ENCODE measurements at regions not wholly inside any gene's neighbourhood (a gene's known extent, or its start where the extent isn't known, plus 50 kb on each side); places are given as distances from the start of the nearest gene placed in this dataset.

GRCh38 chr10:125592897-125593296 is 90.1 kb downstream of the TEX36 start:
- RAD21 ChIA-PET (ENCODE audit: unreplicated experiment) = no interaction called here
- SMC1A ChIA-PET (ENCODE audit: uncharacterized antibody, unreplicated experiment) = interaction anchor here (1.6 kb wide), 1 partner anchor 13 kb away, joined by 3 read pairs; no protein-coding TSS in a partner anchor

More at GRCh38 chr10:125592897-125593296, 90.1 kb downstream of the TEX36 start:
- H3K9me3 ChIP-seq (replicated peaks; ENCODE audit: control insufficient read depth, insufficient read depth, low read length) = no peaks in the 10 kb centered on the region
- no peaks in the 10 kb centered on the region for H4K20me1 ChIP-seq (ENCODE audit: control insufficient read depth, insufficient read depth)
- intact Hi-C loops (cut with micrococcal nuclease; ENCODE audit: unreplicated experiment) (no loop called here), in situ Hi-C loops (cut with MboI) (no loop called here)
- no peak overlapping the region for H2AFZ ChIP-seq (ENCODE audit: control insufficient read depth, low read depth, low read length)
- FAIRE-seq (no peak), DNase-seq (ENCODE audit: low read depth, low spot score) (no peak), ATAC-seq (no peak)
- H3K4me1 ChIP-seq (ENCODE audit: control insufficient read depth, insufficient read depth, low read length) = no peaks in the 10 kb centered on the region
- no peak overlapping the region for H3K9ac ChIP-seq (ENCODE audit: control insufficient read depth, insufficient read depth, low read length)
- CTCF ChIA-PET = interaction anchor here (1.9 kb wide), 1 partner anchor 8 kb away, joined by 4 read pairs; no protein-coding TSS in a partner anchor
- TF ChIP-seq SMAD5 (IDR thresholded peaks at IDR 0.05; ENCODE audit: low read depth) (no peak), FOXK2 (IDR thresholded peaks at IDR 0.05) (no peak), SREBF2 (IDR thresholded peaks at IDR 0.05; ENCODE audit: low read length) (no peak), ZNF592 (IDR thresholded peaks at IDR 0.05) (no peak), NFYA (IDR thresholded peaks at IDR 0.05; ENCODE audit: borderline replicate concordance, low read depth, low read length) (no peak), TAF1 (IDR thresholded peaks at IDR 0.05; ENCODE audit: borderline replicate concordance, low read depth, low read length) (no peak), HDAC6 (IDR thresholded peaks at IDR 0.05; ENCODE audit: unreplicated experiment) (no peak), RFX5 (IDR thresholded peaks at IDR 0.05; ENCODE audit: low read depth, low read length) (no peak), NKRF (conservative IDR thresholded peaks at IDR 0.05) (no peak), SMARCA5 (IDR thresholded peaks at IDR 0.05) (no peak), HCFC1 (IDR thresholded peaks at IDR 0.05; ENCODE audit: low read length) (no peak), ZNF217 (IDR thresholded peaks at IDR 0.05) (no peak), NRF1 (conservative IDR thresholded peaks at IDR 0.05; ENCODE audit: low read depth, low read length) (no peak)
- TF ChIP-seq, protein P1, sequence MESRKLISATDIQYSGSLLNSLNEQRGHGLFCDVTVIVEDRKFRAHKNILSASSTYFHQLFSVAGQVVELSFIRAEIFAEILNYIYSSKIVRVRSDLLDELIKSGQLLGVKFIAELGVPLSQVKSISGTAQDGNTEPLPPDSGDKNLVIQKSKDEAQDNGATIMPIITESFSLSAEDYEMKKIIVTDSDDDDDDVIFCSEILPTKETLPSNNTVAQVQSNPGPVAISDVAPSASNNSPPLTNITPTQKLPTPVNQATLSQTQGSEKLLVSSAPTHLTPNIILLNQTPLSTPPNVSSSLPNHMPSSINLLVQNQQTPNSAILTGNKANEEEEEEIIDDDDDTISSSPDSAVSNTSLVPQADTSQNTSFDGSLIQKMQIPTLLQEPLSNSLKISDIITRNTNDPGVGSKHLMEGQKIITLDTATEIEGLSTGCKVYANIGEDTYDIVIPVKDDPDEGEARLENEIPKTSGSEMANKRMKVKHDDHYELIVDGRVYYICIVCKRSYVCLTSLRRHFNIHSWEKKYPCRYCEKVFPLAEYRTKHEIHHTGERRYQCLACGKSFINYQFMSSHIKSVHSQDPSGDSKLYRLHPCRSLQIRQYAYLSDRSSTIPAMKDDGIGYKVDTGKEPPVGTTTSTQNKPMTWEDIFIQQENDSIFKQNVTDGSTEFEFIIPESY (IDR thresholded peaks at IDR 0.05) = no peak
- TF ChIP-seq, protein P2, sequence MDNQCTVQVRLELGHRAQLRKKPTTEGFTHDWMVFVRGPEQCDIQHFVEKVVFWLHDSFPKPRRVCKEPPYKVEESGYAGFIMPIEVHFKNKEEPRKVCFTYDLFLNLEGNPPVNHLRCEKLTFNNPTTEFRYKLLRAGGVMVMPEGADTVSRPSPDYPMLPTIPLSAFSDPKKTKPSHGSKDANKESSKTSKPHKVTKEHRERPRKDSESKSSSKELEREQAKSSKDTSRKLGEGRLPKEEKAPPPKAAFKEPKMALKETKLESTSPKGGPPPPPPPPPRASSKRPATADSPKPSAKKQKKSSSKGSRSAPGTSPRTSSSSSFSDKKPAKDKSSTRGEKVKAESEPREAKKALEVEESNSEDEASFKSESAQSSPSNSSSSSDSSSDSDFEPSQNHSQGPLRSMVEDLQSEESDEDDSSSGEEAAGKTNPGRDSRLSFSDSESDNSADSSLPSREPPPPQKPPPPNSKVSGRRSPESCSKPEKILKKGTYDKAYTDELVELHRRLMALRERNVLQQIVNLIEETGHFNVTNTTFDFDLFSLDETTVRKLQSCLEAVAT (IDR thresholded peaks at IDR 0.05) = no peak
- no peak overlapping the region for H3K4me3 ChIP-seq
- no TSS peak for BruUV-seq (replicated peaks)
- no peaks in the 10 kb centered on the region for H3K27me3 ChIP-seq (replicated peaks in 1 of 2; ENCODE audit: control insufficient read depth in 2 of 2, insufficient read depth in 2 of 2, low read length in 1 of 2)
- H3K79me2 ChIP-seq (ENCODE audit: control insufficient read depth, insufficient read depth, low read length) = no peaks in the 10 kb centered on the region
- POLR2A ChIA-PET = no interaction called here
- no peaks in the 10 kb centered on the region for H3K36me3 ChIP-seq (ENCODE audit: control insufficient read depth in 2 of 2, insufficient read depth in 2 of 2, low read length in 1 of 2)
- H3K4me2 ChIP-seq (ENCODE audit: control insufficient read depth, insufficient read depth) = no peak overlapping the region
- H3K27ac ChIP-seq (ENCODE audit: control insufficient read depth, insufficient read depth) = no peak overlapping the region
- 23% methylated on average over 2 of the region's 2 CpGs for WGBS (ENCODE audit: insufficient coverage, insufficient replicate concordance, low lambda C conversion rate, missing lambda C conversion rate)
